Upper lobe of right lung (tissue), 1 donor: ENCODE measurements at regions not wholly inside any gene's neighbourhood (a gene's known extent, or its start where the extent isn't known, plus 50 kb on each side); places are given as distances from the start of the nearest gene placed in this dataset.

ENCODE experiments used
- ATAC-seq: fragments of 200-7000 bp; cut with Tn5 transposase; one replicate; pipeline ENCODE4 v1.9.1; 2020; ENCODE audit warnings: mild to moderate bottlenecking, moderate library complexity
- DNase-seq: peaks from one replicate; pipeline ENCODE4 v3.0.0-alpha.2; 2020
- H3K27ac ChIP-seq: fragments of 200-600 bp; one replicate; pipeline ENCODE4 v1.8.0; 2022
- H3K27me3 ChIP-seq: fragments of 200-600 bp; one replicate; pipeline ENCODE4 v1.8.0; 2022; ENCODE audit warnings: mild to moderate bottlenecking
- H3K36me3 ChIP-seq: fragments of 200-600 bp; one replicate; pipeline ENCODE4 v1.8.0; 2022
- H3K4me1 ChIP-seq: fragments of 200-600 bp; one replicate; pipeline ENCODE4 v1.8.0; 2022
- H3K4me3 ChIP-seq: fragments of 200-600 bp; one replicate; pipeline ENCODE4 v1.8.0; 2022; ENCODE audit warnings: mild to moderate bottlenecking
- H3K9me3 ChIP-seq: fragments of 200-600 bp; one replicate; pipeline ENCODE4 v1.8.0; 2022
- intact Hi-C: fragments of 100-400 bp; cut with DNase I; formaldehyde crosslinking; loops from one replicate; pipeline ENCODE4 v1.11.0; 2022
- TF ChIP-seq, protein P1 (sequence below): fragments of 200-600 bp; IDR thresholded peaks from one replicate; pipeline ENCODE4 v1.8.0; 2022; ENCODE audit warnings: antibody characterized with exemption
- donor health status: DM: no; HTN: yes; CAD: no; lungs with severe emphysema.

DNA sequence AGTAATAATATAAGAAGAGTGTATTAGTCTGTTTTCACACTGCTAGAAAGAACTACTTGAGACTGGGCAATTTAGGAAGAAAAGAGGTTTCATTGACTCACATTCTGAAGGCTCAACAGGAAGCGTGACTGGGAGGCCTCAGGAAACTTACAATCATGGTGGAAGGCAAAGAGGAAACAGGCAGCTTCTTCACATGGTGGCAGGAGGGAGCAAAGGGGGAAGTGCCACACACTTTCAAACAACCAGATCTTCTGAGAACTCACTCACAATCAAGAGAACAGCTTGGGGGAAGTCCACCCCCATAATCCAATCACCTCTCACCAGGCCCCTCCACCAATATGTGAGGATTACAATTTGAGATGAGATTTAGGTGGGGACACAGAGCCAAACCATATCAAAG, 212.5 kb upstream of the HDAC9 start:
- TF ChIP-seq, protein P1, sequence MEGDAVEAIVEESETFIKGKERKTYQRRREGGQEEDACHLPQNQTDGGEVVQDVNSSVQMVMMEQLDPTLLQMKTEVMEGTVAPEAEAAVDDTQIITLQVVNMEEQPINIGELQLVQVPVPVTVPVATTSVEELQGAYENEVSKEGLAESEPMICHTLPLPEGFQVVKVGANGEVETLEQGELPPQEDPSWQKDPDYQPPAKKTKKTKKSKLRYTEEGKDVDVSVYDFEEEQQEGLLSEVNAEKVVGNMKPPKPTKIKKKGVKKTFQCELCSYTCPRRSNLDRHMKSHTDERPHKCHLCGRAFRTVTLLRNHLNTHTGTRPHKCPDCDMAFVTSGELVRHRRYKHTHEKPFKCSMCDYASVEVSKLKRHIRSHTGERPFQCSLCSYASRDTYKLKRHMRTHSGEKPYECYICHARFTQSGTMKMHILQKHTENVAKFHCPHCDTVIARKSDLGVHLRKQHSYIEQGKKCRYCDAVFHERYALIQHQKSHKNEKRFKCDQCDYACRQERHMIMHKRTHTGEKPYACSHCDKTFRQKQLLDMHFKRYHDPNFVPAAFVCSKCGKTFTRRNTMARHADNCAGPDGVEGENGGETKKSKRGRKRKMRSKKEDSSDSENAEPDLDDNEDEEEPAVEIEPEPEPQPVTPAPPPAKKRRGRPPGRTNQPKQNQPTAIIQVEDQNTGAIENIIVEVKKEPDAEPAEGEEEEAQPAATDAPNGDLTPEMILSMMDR = no peak

DNA sequence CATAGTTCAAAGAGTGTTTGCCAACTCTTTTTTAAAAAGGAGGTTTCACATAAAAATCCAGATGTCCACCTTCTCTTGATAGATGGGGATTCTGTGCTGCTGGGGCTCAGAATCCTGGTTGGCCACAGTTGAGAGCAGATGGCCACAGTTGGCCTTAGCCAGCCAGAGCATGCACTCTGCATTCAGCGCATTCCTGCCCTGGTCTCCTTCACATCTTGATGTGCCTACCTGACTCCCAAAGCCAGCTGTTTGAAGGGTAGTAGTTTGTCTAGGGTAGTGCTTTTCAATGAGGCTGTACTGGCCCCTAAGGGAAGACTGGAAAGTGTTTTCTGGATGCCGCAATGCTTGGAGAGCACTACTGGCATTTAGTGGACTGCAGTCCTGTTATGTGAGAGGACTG, 208.1 kb upstream of the HDAC9 start:
- intact Hi-C loops = no loop called here
- no peak for DNase-seq
- TF ChIP-seq, protein P1 = no peak

More for the DNA sequence above, 212.5 kb upstream of the HDAC9 start:
- no peaks in the 10 kb centered on the region for H3K9me3 ChIP-seq
- H3K27me3 ChIP-seq = no peaks in the 10 kb centered on the region
- no peak for ATAC-seq
- H3K36me3 ChIP-seq = no peaks in the 10 kb centered on the region
- H3K4me1 ChIP-seq = no peaks in the 10 kb centered on the region
- intact Hi-C loops = no loop called here
- H3K27ac ChIP-seq = no peak overlapping the region
- no peak for DNase-seq
- H3K4me3 ChIP-seq = no peak overlapping the region

DNA sequence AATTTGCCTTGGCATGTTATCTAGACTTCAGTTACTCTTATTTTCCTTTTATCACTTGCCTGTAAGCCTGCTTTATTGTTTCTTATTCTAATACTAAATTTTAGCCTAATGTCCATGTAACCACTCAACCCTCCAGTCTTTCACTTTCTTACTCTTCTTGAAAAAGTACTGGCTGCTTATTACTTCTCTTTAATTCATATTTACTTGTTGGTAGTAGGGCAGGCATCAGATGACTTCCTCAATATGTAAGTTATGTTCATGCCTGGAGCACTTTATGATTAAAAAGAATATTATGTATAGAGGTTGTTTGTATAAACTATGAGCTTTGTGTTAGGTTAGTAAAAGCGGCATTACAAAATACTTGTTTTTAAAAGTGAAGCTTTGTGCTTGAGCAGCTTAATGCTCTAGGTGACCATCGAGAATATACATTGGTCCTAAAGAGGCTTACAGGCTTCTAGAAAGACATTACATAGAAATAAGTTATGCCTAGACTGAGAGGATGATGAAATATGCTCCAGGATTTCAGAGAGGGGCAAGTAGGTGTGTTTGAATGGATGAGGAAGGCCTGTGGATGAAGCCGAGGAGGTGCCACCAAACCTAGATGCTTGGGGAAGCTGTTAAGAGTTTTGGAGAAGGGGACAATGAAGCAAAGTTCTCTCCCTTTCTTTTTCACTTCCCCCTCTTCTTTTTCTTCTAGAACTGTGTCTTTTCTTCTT, 207.1 kb upstream of the HDAC9 start:
- ATAC-seq (no peak), DNase-seq (no peak)
- no peak overlapping the region for H3K27ac ChIP-seq
- no peaks in the 10 kb centered on the region for H3K4me1 ChIP-seq
- no peaks in the 10 kb centered on the region for H3K27me3 ChIP-seq
- intact Hi-C loops = no loop called here
- H3K9me3 ChIP-seq = no peaks in the 10 kb centered on the region
- H3K36me3 ChIP-seq = no peaks in the 10 kb centered on the region
- H3K4me3 ChIP-seq = no peak overlapping the region
- TF ChIP-seq, protein P1 = no peak

More for the DNA sequence above, 208.1 kb upstream of the HDAC9 start:
- H3K4me3 ChIP-seq = no peak overlapping the region
- H3K27me3 ChIP-seq = no peaks in the 10 kb centered on the region
- no peaks in the 10 kb centered on the region for H3K36me3 ChIP-seq
- no peaks in the 10 kb centered on the region for H3K9me3 ChIP-seq
- H3K4me1 ChIP-seq = no peaks in the 10 kb centered on the region
- no peak overlapping the region for H3K27ac ChIP-seq
- no peak for ATAC-seq

DNA sequence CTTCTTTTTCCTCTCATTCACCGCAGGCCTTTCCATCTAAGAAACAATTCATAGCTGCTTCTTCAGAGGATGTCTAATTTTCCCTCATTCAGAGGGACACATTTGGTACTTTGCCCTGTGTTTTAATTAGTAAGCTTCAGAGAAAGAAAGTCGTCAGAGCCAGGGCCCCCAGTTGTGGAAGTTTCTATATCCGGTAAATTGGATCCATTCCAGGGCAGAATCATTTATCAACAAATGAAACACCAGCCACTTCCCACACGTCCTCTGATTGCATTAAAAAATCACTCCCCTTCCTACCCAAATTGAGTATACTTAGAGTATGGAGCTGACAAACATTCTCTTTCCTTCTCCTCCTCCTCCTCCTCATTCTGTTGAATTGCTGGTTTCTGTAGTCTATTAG, 205.8 kb upstream of the HDAC9 start:
- H3K9me3 ChIP-seq = no peaks in the 10 kb centered on the region
- DNase-seq = no peak

DNA sequence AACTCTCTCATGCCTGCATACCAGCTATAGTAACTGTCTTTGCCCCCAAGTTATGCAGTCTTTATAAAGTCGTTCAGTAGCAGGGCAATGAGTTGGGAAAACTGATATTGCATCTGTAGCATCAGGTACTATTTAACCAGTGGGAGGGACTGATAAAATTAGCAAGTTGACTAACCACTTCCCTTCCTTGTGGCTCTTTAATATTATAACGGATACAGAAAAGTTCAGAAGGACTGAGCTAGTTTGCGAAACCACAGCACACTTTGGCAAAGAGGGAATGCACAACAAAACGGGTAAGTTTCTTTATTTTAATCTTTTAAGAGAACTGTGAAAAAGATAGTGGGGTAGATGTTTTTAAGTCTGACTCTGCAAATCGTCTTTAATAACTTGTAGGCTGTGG, 205.3 kb upstream of the HDAC9 start:
- TF ChIP-seq, protein P1 = no peak
- no peak for DNase-seq
- Histone ChIP-seq H3K27ac (no peak overlapping the region), H3K4me1 (no peaks in the 10 kb centered on the region), H3K27me3 (no peaks in the 10 kb centered on the region), H3K9me3 (no peaks in the 10 kb centered on the region), H3K36me3 (no peaks in the 10 kb centered on the region), H3K4me3 (peak overlapping the region; percentile 38)
- peak; percentile 44 for ATAC-seq
- intact Hi-C loops = no loop called here

More for the DNA sequence above, 205.8 kb upstream of the HDAC9 start:
- Histone ChIP-seq H3K4me3 (peak overlapping the region; percentile 38), H3K27ac (no peak overlapping the region), H3K27me3 (no peaks in the 10 kb centered on the region), H3K4me1 (no peaks in the 10 kb centered on the region), H3K36me3 (no peaks in the 10 kb centered on the region)
- no peak for ATAC-seq
- TF ChIP-seq, protein P1 = no peak
- intact Hi-C loops = no loop called here
